Upper lobe of right lung (tissue), 1 donor: ENCODE measurements at regions not wholly inside any gene's neighbourhood (a gene's known extent, or its start where the extent isn't known, plus 50 kb on each side); places are given as distances from the start of the nearest gene placed in this dataset.
A peak's percentile ranks its signal among the peaks of the same experiment; 100 is the strongest.

Source experiments
- ATAC-seq: fragments of 200-7000 bp; cut with Tn5 transposase; one replicate; pipeline ENCODE4 v1.9.1; 2020; ENCODE audit warnings: mild to moderate bottlenecking, moderate library complexity
- DNase-seq: peaks from one replicate; pipeline ENCODE4 v3.0.0-alpha.2; 2020
- H3K27ac ChIP-seq: fragments of 200-600 bp; one replicate; pipeline ENCODE4 v1.8.0; 2022
- H3K27me3 ChIP-seq: fragments of 200-600 bp; one replicate; pipeline ENCODE4 v1.8.0; 2022; ENCODE audit warnings: mild to moderate bottlenecking
- H3K36me3 ChIP-seq: fragments of 200-600 bp; one replicate; pipeline ENCODE4 v1.8.0; 2022
- H3K4me1 ChIP-seq: fragments of 200-600 bp; one replicate; pipeline ENCODE4 v1.8.0; 2022
- H3K4me3 ChIP-seq: fragments of 200-600 bp; one replicate; pipeline ENCODE4 v1.8.0; 2022; ENCODE audit warnings: mild to moderate bottlenecking
- H3K9me3 ChIP-seq: fragments of 200-600 bp; one replicate; pipeline ENCODE4 v1.8.0; 2022
- CTCF ChIP-seq: fragments of 200-600 bp; IDR thresholded peaks from one replicate; pipeline ENCODE4 v1.8.0; 2022; ENCODE audit warnings: antibody characterized with exemption
- intact Hi-C: fragments of 100-400 bp; cut with DNase I; formaldehyde crosslinking; loops from one replicate; pipeline ENCODE4 v1.11.0; 2022
- donor health status: DM: no; HTN: yes; CAD: no; lungs with severe emphysema.

DNA sequence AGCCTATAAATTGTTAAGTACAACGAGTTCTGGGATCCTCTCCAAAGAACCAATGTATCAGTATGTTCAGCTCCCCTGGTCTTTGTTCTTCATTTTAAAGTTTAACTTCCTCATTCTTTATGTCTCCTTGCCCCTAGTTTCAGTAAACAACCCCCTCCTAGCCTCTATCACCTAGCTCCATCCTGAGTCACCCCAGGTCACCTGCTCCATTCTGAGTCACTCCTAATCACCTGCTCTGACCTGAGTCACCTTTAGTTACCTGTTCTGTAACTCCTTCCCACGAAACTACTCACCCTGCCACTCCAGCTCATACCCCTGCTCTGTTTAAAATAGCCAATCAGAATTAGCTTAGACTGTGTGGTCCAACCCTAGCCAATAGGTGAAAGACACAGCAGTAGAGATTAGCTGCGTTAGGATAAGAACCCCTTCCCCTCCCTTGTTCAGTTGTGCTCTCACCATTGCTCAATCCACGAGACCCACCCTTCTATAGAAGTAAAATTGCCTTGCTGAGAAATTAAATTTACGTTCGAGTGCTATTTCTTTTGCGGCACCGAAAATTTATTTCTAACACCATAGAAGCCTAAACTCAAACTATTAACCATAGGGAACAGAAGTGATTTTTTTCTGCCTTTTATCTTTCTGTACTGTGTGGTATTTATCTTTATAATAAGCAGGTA is 245.0 kb upstream of the ADAMTS9 start:
- no peaks in the 10 kb centered on the region for H3K36me3 ChIP-seq
- H3K4me1 ChIP-seq = no peaks in the 10 kb centered on the region
- ATAC-seq (no peak), DNase-seq (no peak)
- H3K27me3 ChIP-seq = no peaks in the 10 kb centered on the region
- intact Hi-C loops = no loop called here
- no peaks in the 10 kb centered on the region for H3K9me3 ChIP-seq
- no peak for TF ChIP-seq CTCF
- H3K4me3 ChIP-seq = no peak overlapping the region
- no peak overlapping the region for H3K27ac ChIP-seq

DNA sequence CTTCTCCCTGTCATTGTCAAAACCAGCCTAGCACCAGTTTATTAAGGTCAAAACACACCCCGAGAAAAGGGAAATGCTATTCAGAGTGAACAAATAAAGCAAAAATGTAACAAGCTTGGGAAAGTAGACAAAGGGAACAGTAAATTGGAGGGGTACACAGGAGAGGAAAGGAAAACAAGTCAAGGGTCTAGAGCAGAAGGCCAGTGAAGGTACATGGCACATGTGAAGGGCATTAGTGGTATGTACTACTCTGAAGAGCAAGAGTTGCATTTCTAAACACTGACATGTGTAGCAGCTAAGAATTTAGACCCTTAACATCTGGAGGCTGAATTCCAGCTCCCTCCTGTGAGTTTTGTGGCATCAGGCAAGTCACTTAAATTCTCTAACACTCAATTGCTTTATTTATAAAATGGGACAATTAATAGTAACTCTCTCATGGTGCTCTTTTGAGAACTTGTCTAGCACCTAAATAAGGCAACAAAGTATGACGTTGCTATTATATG is 244.3 kb upstream of the ADAMTS9 start:
- H3K4me3 ChIP-seq = no peak overlapping the region
- DNase-seq = no peak
- H3K9me3 ChIP-seq = no peaks in the 10 kb centered on the region
- no peaks in the 10 kb centered on the region for H3K27me3 ChIP-seq
- no peaks in the 10 kb centered on the region for H3K4me1 ChIP-seq
- ATAC-seq = peak; percentile 13
- TF ChIP-seq CTCF = no peak
- H3K36me3 ChIP-seq = no peaks in the 10 kb centered on the region
- no peak overlapping the region for H3K27ac ChIP-seq
- intact Hi-C loops = no loop called here

- intact Hi-C loops = no loop called here
- no peak overlapping the region for H3K27ac ChIP-seq
- ATAC-seq (no peak), DNase-seq (no peak)
- no peaks in the 10 kb centered on the region for H3K36me3 ChIP-seq
- H3K27me3 ChIP-seq = no peaks in the 10 kb centered on the region
- H3K9me3 ChIP-seq = no peaks in the 10 kb centered on the region
- H3K4me1 ChIP-seq = no peaks in the 10 kb centered on the region
- TF ChIP-seq CTCF = no peak
- no peak overlapping the region for H3K4me3 ChIP-seq
Measured at GRCh38 chr3:64930891-64931290, 243.1 kb upstream of the ADAMTS9 start.

DNA sequence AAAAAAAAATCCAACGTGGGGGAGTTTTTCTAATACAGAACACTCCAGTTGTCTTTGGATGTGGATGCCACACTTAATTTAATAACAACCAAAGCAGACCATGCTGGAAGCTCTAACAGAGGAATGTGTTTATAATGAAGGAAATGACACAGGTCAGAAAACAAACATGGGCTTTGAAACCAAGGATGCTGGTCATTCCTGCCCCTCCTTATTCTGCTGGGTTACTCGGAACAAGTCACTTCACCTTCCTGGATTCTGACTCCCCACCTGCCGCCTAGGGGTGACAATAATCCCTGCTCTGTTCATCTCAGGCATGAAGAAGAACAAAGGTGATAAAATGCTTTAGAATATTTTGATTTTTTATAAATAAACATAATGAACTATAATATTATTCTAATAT is 240.9 kb upstream of the ADAMTS9 start:
- DNase-seq = no peak
- Histone ChIP-seq H3K27ac (no peak overlapping the region), H3K4me3 (no peak overlapping the region), H3K27me3 (no peaks in the 10 kb centered on the region), H3K36me3 (no peaks in the 10 kb centered on the region), H3K4me1 (no peaks in the 10 kb centered on the region), H3K9me3 (no peaks in the 10 kb centered on the region)
- intact Hi-C loops = no loop called here
- no peak for ATAC-seq
- TF ChIP-seq CTCF = no peak

- no peak for TF ChIP-seq CTCF
- Histone ChIP-seq H3K4me1 (no peaks in the 10 kb centered on the region), H3K36me3 (no peaks in the 10 kb centered on the region), H3K4me3 (no peak overlapping the region), H3K9me3 (no peaks in the 10 kb centered on the region), H3K27ac (no peak overlapping the region), H3K27me3 (no peaks in the 10 kb centered on the region)
- intact Hi-C loops = no loop called here
- DNase-seq (no peak), ATAC-seq (no peak)
Measured at GRCh38 chr3:64927689-64928088, 239.9 kb upstream of the ADAMTS9 start.

GRCh38 chr3:64925575-64925974 is 237.8 kb upstream of the ADAMTS9 start:
- no peaks in the 10 kb centered on the region for H3K4me1 ChIP-seq
- no peak for ATAC-seq
- H3K27ac ChIP-seq = no peak overlapping the region
- no peak for TF ChIP-seq CTCF
- H3K36me3 ChIP-seq = no peaks in the 10 kb centered on the region
- DNase-seq = no peak
- H3K4me3 ChIP-seq = no peak overlapping the region
- H3K27me3 ChIP-seq = no peaks in the 10 kb centered on the region
- intact Hi-C loops = no loop called here
- H3K9me3 ChIP-seq = no peaks in the 10 kb centered on the region
